ENCODE measurements at regions not wholly inside any gene's neighbourhood (a gene's known extent, or its start where the extent isn't known, plus 50 kb on each side); places are given as distances from the start of the nearest gene placed in this dataset.
"Not testable (repeated sequence)": the region's sequence is repeated elsewhere in the genome, so short reads cannot be mapped to it uniquely, and the experiment has no call there.

- TF ChIP-seq POLR2AphosphoS5 (IDR thresholded peaks at IDR 0.05) (no peak), EP300 (IDR thresholded peaks at IDR 0.05) (no peak), POLR2A (IDR thresholded peaks at IDR 0.05) (no peak)
- TF ChIP-seq, protein P1, sequence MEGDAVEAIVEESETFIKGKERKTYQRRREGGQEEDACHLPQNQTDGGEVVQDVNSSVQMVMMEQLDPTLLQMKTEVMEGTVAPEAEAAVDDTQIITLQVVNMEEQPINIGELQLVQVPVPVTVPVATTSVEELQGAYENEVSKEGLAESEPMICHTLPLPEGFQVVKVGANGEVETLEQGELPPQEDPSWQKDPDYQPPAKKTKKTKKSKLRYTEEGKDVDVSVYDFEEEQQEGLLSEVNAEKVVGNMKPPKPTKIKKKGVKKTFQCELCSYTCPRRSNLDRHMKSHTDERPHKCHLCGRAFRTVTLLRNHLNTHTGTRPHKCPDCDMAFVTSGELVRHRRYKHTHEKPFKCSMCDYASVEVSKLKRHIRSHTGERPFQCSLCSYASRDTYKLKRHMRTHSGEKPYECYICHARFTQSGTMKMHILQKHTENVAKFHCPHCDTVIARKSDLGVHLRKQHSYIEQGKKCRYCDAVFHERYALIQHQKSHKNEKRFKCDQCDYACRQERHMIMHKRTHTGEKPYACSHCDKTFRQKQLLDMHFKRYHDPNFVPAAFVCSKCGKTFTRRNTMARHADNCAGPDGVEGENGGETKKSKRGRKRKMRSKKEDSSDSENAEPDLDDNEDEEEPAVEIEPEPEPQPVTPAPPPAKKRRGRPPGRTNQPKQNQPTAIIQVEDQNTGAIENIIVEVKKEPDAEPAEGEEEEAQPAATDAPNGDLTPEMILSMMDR (IDR thresholded peaks at IDR 0.05), result no peak
- no peak for DNase-seq (ENCODE audit: low spot score in 2 of 2)
- Histone ChIP-seq H3K9me3 (no peaks in the 10 kb centered on the region), H3K27ac (no peak overlapping the region), H3K4me1 (no peaks in the 10 kb centered on the region), H3K36me3 (no peaks in the 10 kb centered on the region), H3K27me3 (peaks cover 2% of the 10 kb centered on the region), H3K4me3 (no peak overlapping the region)
- WGBS, result 79% methylated on average over 10 of the region's 10 CpGs
Measured at GRCh38 chr11:116373104-116373944, 399.5 kb downstream of the BUD13 start.

DNA sequence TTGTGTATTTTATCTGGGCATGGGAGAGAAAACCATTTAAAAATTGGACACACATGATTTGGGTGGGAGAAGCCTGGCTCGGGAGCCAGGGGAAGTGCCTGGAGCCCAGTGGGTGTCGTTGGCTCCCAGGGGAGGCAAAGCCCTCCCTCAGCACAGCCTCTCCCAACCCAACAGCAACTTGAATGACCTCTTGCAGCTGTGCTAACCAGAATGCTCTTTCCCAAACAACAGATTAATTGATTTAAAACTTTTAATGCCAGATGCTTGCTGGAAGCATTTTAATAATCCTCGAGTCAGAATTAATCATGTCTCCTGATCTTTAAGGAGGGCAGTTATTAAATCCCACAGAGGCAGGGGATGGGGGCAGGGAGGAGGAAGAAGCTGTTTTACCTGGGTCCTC, 401.6 kb downstream of the BUD13 start:
- TF ChIP-seq EP300 (IDR thresholded peaks at IDR 0.05), result no peak
- TF ChIP-seq, protein P1 (IDR thresholded peaks at IDR 0.05), result no peak
- TF ChIP-seq POLR2A (IDR thresholded peaks at IDR 0.05), result no peak
- TF ChIP-seq POLR2AphosphoS5 (IDR thresholded peaks at IDR 0.05), result no peak
- H3K4me3 ChIP-seq, result no peak overlapping the region

GRCh38 chr11:116368784-116369183, 404.0 kb downstream of the BUD13 start:
- 70% methylated on average over 5 of the region's 5 CpGs for WGBS

More for the DNA sequence above, 401.6 kb downstream of the BUD13 start:
- no peaks in the 10 kb centered on the region for H3K9me3 ChIP-seq
- no peak overlapping the region for H3K27ac ChIP-seq
- no peaks in the 10 kb centered on the region for H3K4me1 ChIP-seq
- H3K27me3 ChIP-seq, result peaks cover 5% of the 10 kb centered on the region
- H3K36me3 ChIP-seq, result no peaks in the 10 kb centered on the region
- 34% methylated on average over 3 of the region's 3 CpGs for WGBS
- no peak for DNase-seq (ENCODE audit: low spot score in 2 of 2)

DNA sequence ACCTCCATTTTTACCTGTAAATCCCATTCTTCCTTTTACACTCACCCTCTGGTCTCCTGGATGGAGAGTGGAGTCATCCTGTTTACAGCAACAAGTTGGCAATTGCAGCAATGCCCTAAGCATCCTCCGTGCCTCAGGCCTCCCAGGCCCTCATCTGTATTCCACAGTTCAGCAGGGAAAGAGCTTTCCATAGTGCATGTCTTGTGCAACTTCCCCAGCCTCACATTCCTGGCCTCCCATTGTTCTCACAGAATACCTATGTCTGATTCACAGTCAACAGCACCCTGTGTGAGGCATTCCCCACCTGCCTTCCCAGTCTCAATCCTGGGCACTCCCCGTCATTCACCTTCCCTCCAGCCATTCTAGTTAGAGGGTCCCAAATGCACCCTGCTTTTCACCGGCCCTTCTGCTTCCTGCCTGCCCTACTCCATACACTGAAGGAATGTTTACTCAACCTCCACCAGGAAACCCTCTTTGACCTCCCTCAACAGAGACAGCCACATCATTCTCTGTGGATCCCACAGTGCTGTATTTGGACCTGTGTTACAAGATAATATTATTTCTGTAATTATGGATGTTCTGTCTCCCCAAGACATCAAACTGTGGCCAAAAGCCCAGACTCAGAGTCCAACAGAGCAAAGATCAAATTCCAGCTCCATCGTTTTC, 405.7 kb downstream of the BUD13 start:
- TF ChIP-seq POLR2AphosphoS5 (IDR thresholded peaks at IDR 0.05) (no peak), POLR2A (IDR thresholded peaks at IDR 0.05) (no peak), EP300 (IDR thresholded peaks at IDR 0.05) (no peak)
- TF ChIP-seq, protein P1 (IDR thresholded peaks at IDR 0.05), result no peak
- Histone ChIP-seq H3K36me3 (no peaks in the 10 kb centered on the region), H3K27me3 (peaks cover 3% of the 10 kb centered on the region), H3K27ac (no peak overlapping the region), H3K4me1 (no peaks in the 10 kb centered on the region), H3K4me3 (no peak overlapping the region), H3K9me3 (no peaks in the 10 kb centered on the region)
- no peak for DNase-seq (ENCODE audit: low spot score in 2 of 2)
- WGBS, result 51% methylated on average over 4 of the region's 4 CpGs

More at GRCh38 chr11:116368784-116369183, 404.0 kb downstream of the BUD13 start:
- no peaks in the 10 kb centered on the region for H3K4me1 ChIP-seq
- peaks cover 5% of the 10 kb centered on the region for H3K27me3 ChIP-seq
- no peak overlapping the region for H3K4me3 ChIP-seq
- no peak for TF ChIP-seq EP300 (IDR thresholded peaks at IDR 0.05)
- TF ChIP-seq, protein P1 (IDR thresholded peaks at IDR 0.05), result no peak
- TF ChIP-seq POLR2AphosphoS5 (IDR thresholded peaks at IDR 0.05), result no peak
- no peak for TF ChIP-seq POLR2A (IDR thresholded peaks at IDR 0.05)
- no peaks in the 10 kb centered on the region for H3K36me3 ChIP-seq
- H3K27ac ChIP-seq, result no peak overlapping the region
- H3K9me3 ChIP-seq, result no peaks in the 10 kb centered on the region
- DNase-seq (ENCODE audit: low spot score in 2 of 2), result no peak

GRCh38 chr11:116366451-116366850, 406.3 kb downstream of the BUD13 start:
- no peak for DNase-seq (ENCODE audit: low spot score in 2 of 2)
- TF ChIP-seq EP300 (IDR thresholded peaks at IDR 0.05) (no peak), POLR2AphosphoS5 (IDR thresholded peaks at IDR 0.05) (no peak), POLR2A (IDR thresholded peaks at IDR 0.05) (no peak)
- TF ChIP-seq, protein P1 (IDR thresholded peaks at IDR 0.05), result no peak
- H3K27me3 ChIP-seq, result peaks cover 3% of the 10 kb centered on the region
- no peaks in the 10 kb centered on the region for H3K9me3 ChIP-seq
- no peak overlapping the region for H3K27ac ChIP-seq
- 50% methylated on average over 1 of the region's 1 CpG for WGBS
- H3K4me1 ChIP-seq, result no peaks in the 10 kb centered on the region
- H3K36me3 ChIP-seq, result no peaks in the 10 kb centered on the region
- H3K4me3 ChIP-seq, result no peak overlapping the region

GRCh38 chr11:116364925-116365324, 407.9 kb downstream of the BUD13 start:
- DNase-seq (ENCODE audit: low spot score in 2 of 2); H3K4me3 ChIP-seq; H3K27ac ChIP-seq; H3K4me1 ChIP-seq; H3K9me3 ChIP-seq; H3K27me3 ChIP-seq; H3K36me3 ChIP-seq: not testable (repeated sequence)
- 94% methylated on average over 4 of the region's 4 CpGs for WGBS

Data from suprapubic skin (tissue), 4 donors.